ENCODE measurements at regions not wholly inside any gene's neighbourhood (a gene's known extent, or its start where the extent isn't known, plus 50 kb on each side); places are given as distances from the start of the nearest gene placed in this dataset.

DNA sequence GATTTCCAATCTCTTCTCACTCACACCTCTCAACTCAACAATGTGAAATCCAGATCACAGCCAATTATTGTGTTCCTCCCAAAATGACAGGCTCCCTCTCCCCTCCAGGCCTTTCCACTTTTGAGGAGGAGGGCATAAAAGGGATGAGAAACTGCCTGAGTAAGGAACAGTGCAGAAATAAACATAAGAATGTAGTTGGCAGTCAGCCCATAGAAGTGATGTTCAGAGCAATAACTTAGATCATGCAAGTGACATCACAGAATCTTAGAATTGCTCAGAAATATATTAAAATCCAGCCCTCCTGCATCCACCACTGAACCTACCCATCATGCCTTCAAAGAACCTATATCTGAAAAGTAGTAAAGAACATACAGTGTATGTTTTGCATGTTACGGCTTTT is 299.4 kb upstream of the GADL1 start:
- TF ChIP-seq GATA2 (IDR thresholded peaks at IDR 0.05; ENCODE audit: low read depth, low read length) (no peak), GATA3 (IDR thresholded peaks at IDR 0.05; ENCODE audit: low read depth, low read length) (no peak)

DNA sequence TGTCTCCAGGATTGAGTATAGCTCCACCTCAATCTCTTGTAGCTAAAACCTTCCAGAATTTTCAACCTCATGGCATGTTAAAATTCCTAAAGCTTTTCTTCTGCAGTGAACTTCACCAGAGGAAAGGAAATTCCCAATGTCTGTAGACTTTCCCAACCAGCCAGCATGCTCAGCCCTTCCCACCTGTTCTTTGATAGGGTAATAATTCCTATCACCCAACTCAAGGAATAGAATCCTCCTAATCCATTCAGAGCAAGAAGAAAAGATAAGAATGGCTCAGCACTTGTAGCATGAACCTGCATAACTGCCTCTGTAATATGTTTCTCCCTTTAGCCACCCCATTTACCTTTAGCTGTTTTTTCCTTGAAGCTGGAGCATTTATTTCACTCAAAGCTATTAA is 301.8 kb upstream of the GADL1 start:
- no peak for TF ChIP-seq GATA3 (IDR thresholded peaks at IDR 0.05; ENCODE audit: low read depth, low read length)
- no peak for TF ChIP-seq GATA2 (IDR thresholded peaks at IDR 0.05; ENCODE audit: low read depth, low read length)

DNA sequence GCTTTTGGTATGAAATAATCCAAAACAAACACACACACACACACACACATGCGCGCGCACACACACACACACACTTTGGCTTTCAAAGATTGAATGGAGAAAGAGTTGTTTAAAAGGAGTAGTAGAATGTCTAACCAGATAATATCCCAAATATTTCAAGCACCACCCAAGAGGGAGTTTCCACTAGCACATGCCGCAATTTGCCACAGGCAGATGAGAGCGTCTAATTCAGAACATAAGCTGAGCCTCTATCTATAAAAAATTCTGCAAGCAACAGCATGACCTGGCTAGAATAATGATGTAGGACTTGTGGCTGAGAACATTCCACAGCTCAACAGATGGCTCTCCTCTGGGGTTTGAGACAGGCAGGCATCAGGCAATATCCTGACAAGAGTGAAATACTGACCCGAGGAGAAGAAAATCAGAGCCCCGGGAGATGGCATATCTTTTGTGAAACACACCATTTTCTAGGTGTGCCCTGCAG is 302.5 kb upstream of the GADL1 start:
- TF ChIP-seq GATA3 (IDR thresholded peaks at IDR 0.05; ENCODE audit: low read depth, low read length) = no peak
- no peak for TF ChIP-seq GATA2 (IDR thresholded peaks at IDR 0.05; ENCODE audit: low read depth, low read length)

DNA sequence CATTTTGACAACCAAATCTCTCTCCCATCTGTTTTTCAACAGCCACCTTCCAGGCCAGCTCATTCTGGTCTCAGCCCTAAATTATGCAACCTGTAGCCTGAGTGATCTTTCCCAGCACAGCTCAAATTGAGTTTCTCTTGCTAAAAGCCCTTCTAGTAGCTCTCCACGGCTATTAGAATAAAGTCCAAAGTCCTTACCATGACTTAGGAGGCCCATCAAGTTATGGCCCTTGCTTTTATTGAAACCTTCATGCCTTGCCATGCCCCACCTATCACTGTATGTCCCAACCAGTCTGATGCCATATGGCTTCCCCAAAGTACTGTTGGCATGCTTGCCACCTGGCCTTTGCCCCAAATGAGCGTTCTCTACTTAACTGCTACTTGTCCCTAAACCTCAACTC is 303.5 kb upstream of the GADL1 start:
- TF ChIP-seq GATA2 (IDR thresholded peaks at IDR 0.05; ENCODE audit: low read depth, low read length) = no peak
- TF ChIP-seq GATA3 (IDR thresholded peaks at IDR 0.05; ENCODE audit: low read depth, low read length) = no peak

DNA sequence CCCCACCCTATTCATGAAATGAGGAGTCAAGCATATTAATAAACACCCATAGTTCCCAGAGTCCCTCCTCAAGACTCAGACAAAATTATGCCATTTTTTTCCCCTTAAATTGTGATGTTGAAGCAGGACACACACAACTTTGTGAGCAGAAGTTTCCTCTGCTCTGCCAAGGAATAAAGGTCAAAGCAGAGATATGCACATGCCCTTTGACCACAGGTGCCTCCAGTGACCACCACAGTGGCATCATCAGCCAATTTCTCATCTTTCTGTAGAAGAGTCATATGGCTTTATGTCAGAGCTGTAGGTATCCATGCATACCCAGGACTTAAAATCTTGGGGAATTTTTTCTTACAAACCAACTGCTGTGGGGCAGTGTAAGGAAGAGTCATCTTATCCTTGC is 304.4 kb upstream of the GADL1 start:
- TF ChIP-seq GATA3 (IDR thresholded peaks at IDR 0.05; ENCODE audit: low read depth, low read length) (no peak), GATA2 (IDR thresholded peaks at IDR 0.05; ENCODE audit: low read depth, low read length) (no peak)

DNA sequence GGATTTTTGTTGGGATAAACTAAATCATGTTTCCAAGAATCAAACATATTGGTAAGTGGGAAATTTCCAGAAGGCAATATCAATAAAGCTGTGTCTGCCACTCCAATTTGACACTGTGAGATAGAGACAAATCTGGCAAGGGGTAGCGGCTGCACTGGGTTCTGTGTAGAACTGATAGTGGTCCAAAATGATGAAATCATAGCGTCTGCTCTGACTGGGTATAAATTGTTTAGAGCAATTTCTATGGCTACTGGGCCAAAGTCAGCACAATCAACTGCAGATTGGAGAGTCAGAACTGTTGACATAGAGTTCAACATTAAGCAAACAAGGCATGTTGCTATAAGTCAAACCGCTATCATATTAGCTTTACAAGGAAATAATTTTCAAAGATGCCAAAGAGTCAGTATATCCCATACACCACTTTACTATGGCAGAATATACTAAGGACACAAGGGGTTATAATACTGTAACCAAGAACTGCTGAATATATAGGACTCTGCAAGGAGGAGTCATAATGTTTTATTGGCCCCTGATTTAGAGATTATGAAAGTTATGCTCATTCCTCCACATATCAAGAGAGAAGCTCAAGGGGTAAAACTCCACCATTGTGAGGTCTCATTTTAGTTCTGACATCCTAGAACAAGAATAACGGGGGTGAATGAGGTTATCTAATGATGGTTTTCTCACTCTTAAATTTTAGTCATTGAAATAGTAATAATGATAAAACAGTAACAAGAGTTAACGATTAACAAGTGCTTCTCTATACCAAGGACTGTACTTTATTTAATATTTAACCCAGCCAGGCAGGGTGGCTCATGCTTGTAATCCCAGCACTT is 309.7 kb upstream of the GADL1 start:
- TF ChIP-seq GATA3 (IDR thresholded peaks at IDR 0.05; ENCODE audit: low read depth, low read length) = no peak
- TF ChIP-seq GATA2 (IDR thresholded peaks at IDR 0.05; ENCODE audit: low read depth, low read length) = no peak

DNA sequence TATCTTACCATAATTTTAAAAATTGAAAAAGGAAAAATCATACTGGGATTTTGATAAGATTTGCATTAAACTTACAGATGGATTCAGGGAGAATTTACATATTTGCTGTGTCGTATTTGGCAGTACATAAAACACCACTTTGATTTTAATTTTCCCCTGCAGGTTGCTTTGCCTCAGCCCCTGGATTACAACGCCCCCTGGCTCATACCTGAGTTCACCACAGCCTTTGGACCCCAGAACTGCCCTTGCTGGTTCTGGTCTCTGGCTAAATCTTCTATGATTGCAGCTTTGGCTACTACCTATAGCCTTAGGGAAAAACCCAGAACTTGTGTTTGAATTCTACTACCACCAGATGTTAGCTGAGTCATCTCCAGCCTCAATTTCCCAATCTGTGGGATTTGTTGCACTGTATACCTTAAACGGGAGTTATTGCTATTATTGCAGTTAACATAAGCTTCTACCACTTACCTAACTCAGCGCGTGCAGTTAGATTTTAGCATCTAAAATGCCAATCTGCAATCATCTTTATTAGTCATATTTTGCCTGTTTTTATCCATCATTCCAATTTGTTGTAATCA is 315.7 kb upstream of the GADL1 start:
- no peak for TF ChIP-seq GATA3 (IDR thresholded peaks at IDR 0.05; ENCODE audit: low read depth, low read length)
- TF ChIP-seq GATA2 (IDR thresholded peaks at IDR 0.05; ENCODE audit: low read depth, low read length) = no peak

DNA sequence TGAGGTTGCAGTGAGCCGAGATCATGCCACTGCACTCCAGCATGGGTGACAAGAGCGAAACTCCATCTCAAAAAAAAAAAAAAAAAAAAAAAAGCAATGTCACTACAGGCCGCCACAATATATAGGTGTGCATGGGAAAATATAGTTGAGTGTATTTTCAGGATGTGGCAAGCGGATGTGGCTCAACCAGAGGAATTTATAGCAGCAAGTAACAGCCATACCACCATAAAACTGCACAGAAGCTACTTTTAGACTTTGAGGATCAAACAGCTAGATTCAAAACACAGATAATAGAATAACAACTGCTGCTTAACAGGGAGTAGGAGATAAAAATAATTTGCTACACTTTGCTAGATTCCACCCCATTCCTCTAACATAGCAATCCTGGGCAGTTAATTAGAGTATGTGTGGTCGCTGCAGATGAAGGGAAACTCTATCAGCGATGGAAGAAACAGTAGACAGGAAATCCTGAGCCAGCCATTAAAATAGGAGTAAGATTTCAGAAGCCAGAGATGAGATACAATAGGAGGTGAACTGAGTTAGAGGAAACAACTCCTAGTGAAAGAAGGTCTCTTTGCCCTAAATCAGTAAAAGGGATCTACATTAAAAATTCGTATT is 318.7 kb upstream of the STT3B start:
- no peak for TF ChIP-seq GATA3 (IDR thresholded peaks at IDR 0.05; ENCODE audit: low read depth, low read length)
- no peak for TF ChIP-seq GATA2 (IDR thresholded peaks at IDR 0.05; ENCODE audit: low read depth, low read length)

DNA sequence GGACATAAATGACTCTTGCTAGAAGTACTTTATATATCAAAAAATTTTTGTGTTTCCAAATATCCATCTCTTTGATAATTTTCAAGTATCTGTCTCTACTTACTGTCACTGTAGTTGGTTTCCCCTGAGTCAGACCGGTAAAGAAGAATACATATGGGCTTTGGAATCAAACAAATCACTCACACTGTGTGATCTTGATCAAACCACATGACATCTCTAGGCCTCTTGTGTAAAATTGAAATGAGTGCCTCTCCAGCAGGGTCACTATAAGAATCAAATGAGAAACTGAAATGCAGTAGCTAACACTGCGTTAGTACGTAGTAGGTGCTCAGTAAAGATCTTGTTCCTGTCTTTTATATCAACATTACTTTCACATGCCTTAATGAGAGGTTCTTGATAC is 314.6 kb upstream of the STT3B start:
- no peak for TF ChIP-seq GATA3 (IDR thresholded peaks at IDR 0.05; ENCODE audit: low read depth, low read length)
- no peak for TF ChIP-seq GATA2 (IDR thresholded peaks at IDR 0.05; ENCODE audit: low read depth, low read length)

DNA sequence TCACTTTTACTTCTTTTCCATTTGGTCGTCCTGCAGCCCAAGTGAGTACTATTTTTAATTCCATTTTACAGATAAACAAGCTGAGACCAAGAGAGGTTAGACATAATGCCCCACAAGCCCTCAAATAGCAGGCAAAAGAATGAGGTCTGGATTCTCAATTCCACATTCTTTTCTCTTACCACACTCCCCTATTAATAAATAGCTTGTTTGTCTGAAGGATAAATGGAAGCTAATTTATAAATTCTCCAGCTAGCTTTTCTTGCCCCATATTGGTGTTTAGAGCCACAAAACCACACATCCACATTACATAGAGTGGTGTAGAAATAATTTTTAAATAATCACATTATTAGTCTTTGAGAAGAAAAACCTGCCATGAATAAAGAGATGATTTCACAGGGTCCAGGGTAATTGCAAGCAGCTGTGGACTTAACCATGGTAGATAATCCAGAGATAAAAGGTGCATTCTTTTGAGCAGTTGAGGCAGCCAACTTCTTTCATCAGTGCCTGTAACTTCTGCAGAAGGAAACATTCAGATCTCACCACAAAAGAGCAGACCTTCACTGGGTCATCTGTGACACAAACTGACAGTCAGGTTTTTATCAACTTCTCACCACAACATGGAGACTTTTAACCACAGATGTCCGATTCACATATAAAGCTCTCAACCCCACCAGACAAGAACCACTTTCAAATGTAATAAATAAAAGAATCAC is 313.4 kb upstream of the STT3B start:
- TF ChIP-seq GATA2 (IDR thresholded peaks at IDR 0.05; ENCODE audit: low read depth, low read length) = no peak
- no peak for TF ChIP-seq GATA3 (IDR thresholded peaks at IDR 0.05; ENCODE audit: low read depth, low read length)

DNA sequence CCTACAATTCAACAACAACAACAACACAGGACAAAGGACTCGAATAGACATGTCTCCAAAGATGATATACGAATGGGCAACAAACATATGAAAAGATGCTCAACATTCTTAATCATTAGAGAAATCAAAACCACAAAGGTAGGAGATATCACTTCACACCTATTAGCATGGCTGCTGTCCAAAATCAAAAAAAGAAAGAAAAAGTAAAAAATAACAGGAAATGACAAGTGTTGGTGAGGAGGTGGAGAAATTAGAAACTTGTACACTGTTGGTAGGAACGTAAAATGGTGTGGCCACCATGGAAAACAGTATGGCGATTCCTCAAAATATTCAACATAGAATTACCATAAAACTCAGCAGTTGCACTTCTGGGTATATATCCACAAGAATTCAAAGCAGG is 312.3 kb upstream of the STT3B start:
- TF ChIP-seq GATA3 (IDR thresholded peaks at IDR 0.05; ENCODE audit: low read depth, low read length) (no peak), GATA2 (IDR thresholded peaks at IDR 0.05; ENCODE audit: low read depth, low read length) (no peak)

DNA sequence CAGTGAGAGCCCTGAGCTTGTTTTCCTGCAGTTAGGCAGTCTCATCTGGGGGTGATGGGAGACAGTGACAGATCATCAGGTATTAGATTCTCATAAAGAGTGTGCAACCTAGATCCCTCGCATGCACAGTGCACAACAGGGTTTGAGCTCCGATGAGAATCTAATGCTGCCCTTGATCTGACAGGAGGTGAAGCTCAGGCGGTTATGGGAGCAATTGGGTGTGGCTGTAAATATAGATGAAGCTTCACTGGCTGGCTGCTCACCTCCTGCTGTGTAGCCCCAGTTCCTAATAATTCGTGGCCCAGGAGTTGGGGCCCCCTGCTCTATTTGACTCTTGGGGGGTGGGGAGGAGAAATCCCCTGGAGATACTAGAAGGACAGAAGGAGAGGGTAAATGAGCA is 309.4 kb upstream of the STT3B start:
- TF ChIP-seq GATA2 (IDR thresholded peaks at IDR 0.05; ENCODE audit: low read depth, low read length) = no peak
- TF ChIP-seq GATA3 (IDR thresholded peaks at IDR 0.05; ENCODE audit: low read depth, low read length) = no peak

DNA sequence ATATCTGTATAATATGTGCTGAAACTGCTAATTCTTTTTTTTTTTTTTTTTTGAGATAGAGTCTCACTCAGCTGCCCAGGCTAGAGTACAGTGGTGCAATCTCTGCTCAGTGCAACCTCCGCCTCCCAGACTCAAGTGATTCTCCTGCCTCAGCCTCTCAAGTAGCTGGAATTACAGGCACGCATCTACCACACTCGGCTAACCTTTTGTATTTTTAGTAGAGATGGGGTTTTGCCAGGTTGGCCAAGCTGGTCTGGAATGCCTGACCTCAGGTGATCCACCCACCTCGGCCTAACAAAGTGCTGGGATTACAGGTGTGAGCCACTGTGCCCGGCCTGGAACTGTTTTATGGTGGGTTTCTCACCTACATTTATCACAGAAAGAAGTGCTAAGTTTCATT is 307.8 kb upstream of the STT3B start:
- TF ChIP-seq GATA3 (IDR thresholded peaks at IDR 0.05; ENCODE audit: low read depth, low read length) (no peak), GATA2 (IDR thresholded peaks at IDR 0.05; ENCODE audit: low read depth, low read length) (no peak)

DNA sequence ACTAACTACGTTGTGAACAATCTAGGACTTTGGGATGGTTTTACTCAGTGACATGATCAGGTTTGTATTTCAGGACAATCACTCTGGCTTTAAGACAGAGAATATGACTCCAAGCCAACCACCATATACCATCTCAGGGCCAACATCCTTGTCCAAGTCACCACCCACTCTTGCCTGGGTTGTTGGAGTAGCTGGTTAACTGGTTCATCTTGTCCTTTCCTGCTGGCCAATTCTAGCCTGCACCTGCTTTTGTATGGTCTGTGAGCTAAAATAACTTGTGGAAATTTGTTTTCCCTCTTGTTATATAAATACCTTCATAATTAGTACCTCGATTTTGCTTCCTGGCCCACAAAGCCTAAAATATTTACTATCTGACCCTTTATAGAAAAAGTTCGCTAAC is 306.8 kb upstream of the STT3B start:
- TF ChIP-seq GATA2 (IDR thresholded peaks at IDR 0.05; ENCODE audit: low read depth, low read length) (no peak), GATA3 (IDR thresholded peaks at IDR 0.05; ENCODE audit: low read depth, low read length) (no peak)

Measured in SH-SY5Y (cell line).